Myocyte (in vitro differentiated cells): ENCODE measurements at regions not wholly inside any gene's neighbourhood (a gene's known extent, or its start where the extent isn't known, plus 50 kb on each side); places are given as distances from the start of the nearest gene placed in this dataset.

ENCODE experiments used
- DNase-seq: peaks from one replicate; pipeline ENCODE4 v3.0.0-alpha.2; 2012; ENCODE audit warnings: low read depth

DNA sequence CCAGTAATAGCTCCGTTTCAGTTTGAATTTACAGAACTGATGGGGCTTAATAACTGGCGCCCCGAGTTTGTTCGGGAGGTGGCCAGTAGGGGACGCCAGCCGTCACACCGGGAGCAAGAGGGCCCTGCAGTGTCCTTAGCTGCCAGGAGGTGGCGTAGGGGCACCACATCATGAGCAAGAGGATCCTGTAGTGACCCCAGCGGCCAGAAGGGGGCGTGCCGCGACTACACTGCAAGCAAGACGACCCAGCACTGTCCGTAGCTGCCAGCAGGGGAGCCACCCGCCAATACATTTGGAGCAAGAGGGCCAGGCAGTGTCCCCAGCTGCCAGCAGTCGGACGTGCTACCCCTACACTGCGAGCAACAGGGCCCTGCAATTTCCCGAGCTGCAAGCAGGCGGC is 663.7 kb upstream of the B3GAT1 start:
- DNase-seq: peak; percentile 5

DNA sequence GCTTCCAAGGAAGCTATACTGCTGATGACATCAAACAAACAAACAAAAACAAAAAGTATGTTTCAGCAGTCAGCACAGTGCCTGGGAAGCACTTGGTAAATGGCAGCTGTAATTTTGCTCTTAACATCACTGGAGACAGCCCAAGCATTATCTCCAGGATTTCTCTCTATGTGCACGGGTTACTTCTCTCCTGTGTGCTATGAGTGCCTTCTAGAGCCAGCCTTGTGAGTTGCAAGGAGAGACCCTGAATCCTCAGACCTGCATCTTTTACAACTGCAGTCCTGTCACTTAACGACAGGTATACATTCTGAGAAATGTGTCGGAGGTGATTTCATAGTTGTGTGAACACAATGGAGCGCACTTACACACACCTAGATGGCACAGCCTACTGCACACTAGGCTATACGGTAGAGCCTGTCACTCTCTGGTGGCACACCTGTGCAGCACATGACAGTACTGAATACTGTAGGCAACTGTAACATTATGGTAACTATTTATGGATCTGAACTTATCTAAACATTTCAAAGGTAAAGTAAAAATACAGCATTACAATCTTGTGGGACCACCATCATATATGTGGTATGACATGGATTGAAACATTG is 662.5 kb upstream of the B3GAT1 start:
- no peak for DNase-seq

GRCh38 chr11:135073870-135074269 is 661.8 kb upstream of the B3GAT1 start:
- DNase-seq: no peak

DNA sequence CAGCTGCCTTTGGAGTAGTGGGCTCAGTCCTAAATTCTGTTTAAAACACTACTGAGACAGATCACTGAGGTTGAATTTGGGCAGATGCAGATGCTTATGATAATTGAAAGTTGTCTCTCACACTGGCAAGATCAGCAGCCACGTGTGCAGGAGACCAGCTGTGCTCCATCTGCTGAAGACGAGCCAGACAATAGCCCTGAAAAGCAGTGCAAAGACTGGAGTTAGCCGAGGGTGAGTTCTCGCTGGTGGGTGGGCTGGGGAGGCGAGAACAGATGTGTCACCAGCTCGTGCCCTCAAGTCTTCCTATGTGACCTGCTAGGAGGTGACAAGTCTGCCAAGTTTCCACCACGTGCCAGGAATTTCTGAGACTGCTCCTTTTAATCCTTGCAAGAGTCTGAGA is 661.3 kb upstream of the B3GAT1 start:
- DNase-seq: no peak

DNA sequence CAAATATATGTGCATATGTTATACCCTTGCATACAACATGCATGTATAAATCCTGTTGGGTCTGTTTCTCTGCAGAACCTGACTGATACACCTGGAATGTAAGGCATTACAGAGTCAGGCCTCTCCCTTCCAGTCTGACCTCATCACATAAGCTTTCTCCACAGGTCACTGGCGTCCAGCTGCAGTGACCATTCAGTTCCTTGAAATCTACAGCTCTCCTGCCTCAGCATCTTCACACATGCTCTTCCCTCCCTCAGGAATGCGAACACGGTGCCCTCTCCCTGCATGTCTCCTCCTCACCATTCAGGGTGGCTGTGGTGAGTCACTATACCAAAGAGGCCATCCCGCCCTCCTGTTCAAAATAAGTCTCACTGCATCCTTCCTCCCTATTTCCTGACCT is 657.8 kb upstream of the B3GAT1 start:
- no peak for DNase-seq

DNA sequence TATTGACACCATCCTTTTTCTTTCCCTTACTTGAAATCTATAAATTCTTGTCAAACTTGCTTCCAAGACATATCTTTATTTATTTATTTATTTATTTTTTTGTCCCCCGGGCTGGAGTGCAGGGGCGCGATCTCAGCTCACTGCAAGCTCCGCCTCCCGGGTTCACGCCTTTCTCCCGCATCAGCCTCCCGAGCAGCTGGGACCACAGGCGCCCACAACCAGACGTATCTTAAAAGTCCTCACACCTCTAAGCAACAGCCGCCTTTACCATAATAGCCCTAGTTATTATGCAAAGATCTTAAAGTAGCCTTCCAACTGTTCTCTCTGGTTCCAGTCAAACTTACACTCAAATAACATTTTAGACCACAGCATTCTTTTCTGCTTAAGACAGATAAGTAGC is 657.0 kb upstream of the B3GAT1 start:
- DNase-seq: no peak

DNA sequence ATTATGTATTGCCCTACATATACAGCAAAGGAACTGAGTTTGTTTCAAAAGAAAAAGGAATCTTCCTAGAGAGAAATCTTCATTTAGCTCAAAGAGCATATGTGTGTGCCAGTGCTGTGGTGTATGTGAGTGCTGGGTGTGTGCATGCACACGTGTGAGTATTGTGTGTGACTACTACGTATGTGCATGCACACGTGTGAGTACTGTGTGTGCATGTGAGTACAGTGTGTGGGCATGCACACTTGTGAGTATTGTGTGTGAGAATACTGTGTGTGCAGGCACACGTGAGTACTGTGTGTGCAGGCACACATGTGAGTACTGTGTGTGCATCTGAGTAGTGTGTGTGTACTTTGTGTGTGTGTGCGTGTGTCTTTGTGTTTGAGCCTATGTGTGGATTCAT is 651.0 kb upstream of the B3GAT1 start:
- DNase-seq: no peak

DNA sequence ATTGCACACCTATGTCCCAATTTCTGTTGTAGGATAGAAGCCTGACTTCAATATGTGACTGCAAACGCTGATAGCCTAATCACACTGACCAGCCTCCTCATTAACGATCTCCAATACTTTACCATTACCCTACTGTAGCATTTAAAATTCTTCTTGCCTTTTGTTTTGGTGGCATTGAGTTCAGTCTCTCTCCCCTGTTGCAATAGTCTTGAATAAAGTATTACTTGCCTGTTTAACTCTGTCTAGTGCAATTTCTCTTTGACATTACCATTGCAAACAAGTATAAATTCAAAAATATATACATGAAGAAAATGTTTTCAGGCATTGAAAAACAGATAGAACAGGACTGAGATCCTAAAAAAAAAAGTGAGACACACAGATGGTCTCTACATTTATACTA is 649.1 kb upstream of the B3GAT1 start:
- no peak for DNase-seq

- no peak for DNase-seq
These were observed 634.9 kb upstream of the B3GAT1 start for GRCh38 chr11:135046986-135047385.

GRCh38 chr11:135046556-135046955 is 634.5 kb upstream of the B3GAT1 start:
- no peak for DNase-seq

GRCh38 chr11:135043434-135043833 is 631.4 kb upstream of the B3GAT1 start:
- DNase-seq: no peak

DNA sequence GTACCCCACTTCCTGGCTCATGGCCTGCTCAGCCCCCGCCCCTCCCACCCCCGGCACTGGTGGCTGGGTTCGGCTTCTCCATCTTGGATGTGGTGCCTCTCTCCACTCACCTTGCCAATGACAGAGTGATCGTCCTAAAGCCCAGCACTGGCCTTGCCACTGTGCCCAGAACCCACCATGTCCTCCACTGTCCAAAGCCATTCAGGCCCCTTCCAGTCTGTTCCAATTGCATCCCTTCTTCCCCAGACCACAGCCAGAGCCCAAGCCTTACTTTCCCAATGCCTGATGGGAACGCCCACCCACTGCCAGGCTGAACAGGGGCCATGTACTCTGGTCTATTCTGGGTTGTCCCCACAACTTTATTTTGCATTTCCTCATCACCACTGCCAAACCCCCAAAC is 625.8 kb upstream of the B3GAT1 start:
- no peak for DNase-seq

DNA sequence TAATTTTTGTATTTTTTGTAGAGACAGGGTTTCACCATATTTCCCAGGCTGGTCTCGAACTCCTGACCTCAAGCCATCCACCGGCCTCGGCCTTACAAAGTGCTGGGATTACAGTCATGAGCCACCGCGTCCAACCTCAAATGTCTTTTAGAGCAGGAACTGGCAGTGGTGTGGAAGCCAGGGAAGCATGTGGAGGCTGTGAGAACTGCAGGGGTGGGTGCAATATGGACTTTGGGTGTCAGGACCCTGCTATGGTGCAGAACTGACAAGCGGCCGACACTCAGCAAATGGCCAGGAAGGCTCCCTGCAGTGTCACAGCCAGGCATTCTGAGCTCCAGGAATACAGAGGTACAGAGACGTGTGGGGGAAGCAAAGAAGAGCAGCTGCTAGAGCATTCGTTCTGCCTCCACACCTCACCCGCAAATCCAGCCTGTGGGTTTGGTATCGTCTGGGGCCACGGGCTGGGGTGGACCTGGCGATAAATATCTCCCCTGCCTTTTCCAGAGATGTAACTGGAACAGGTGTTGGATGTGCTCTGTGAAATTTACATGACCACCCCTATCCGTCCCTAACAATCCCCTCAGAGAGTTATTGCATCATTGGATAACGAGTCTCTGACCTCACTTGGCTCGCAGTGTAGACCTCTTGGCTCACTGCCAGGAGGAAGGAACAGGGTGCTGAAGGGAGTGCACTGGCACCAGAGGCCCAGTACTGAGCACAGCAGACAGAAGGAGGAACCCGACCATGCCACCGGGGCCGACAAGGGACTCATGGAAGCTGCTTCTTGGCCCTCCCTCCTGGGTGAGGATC is 624.7 kb upstream of the B3GAT1 start:
- DNase-seq: no peak

DNA sequence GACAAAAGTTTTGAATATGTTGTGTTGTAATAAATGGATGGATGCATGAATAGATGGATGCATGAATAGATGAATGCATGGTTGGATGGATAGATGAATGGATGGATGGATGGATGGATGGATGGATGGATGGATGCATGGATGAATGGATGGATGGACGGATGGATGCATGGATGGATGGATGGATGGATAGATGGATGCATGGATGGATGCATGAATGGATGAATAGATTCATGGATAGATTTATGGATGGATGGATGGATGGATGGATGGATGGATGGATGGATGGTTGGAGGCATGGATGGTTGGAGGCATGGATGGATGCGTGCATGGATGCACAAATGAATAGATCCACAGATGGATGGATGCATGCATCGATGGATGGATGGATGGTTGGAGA is 623.2 kb upstream of the B3GAT1 start:
- no peak for DNase-seq

- peak; percentile 2 for DNase-seq
These were observed 621.5 kb upstream of the B3GAT1 start for GRCh38 chr11:135033540-135033939.

DNA sequence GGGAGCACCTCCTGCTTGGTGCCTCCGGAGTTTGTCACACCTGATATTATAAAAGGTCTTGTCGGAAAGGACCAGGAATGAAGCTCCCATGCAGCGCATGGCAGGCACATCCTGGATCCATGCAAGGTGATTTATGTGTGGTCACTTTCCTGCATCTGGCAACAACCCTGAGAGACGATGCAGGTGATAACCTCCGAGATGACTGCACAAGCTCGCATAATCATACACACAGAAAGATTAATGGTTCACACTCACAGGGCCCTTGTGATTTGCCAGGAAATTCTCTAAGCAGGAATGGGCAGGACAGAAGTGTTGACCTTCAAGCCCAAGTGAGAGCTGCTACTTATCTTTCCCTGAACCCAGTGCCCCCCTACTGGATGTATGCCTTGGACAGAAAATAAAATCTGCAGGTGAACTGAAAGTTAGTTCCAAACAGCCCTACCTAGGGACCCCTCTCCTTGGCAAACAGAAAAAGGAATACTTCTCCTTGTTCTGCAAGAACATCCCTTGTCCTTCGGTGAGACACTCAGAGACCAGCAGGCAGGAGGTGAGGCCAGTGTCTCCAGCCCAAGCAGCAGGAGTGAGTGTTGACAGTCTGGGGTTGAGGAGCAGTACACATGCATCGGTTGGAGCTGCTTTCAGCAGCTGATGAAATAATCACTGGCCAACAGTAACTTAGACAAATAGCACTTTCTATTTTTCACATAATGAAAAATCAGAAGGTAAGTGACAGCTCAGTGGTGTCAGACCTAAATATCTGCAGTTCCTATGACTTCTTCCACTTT is 619.4 kb upstream of the B3GAT1 start:
- DNase-seq: no peak

GRCh38 chr11:135027461-135027860 is 615.4 kb upstream of the B3GAT1 start:
- DNase-seq: peak; percentile 33

GRCh38 chr11:135023499-135023898 is 611.5 kb upstream of the B3GAT1 start:
- no peak for DNase-seq

- no peak for DNase-seq
These were observed 610.4 kb upstream of the B3GAT1 start for GRCh38 chr11:135022454-135022853.

DNA sequence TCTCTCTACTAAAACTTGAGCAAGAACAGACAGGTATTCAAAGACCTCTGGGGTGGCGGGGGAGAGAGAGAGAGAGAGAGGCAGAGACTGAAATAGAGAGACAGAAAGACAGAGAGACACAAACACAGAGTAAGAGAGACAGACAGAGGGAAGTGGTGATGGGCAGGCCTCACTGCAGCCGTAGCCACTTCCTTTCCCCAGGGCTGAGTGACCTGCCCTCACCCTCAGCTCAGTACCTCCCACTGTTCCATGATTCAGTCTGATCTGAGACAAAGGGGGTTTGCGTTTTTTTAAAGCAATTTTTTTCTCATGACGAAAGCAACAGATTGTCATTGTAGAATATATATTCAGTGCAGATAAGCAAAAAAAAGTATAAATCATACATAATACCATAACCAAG is 607.9 kb upstream of the B3GAT1 start:
- no peak for DNase-seq

GRCh38 chr11:135019343-135019871 is 607.4 kb upstream of the B3GAT1 start:
- no peak for DNase-seq

GRCh38 chr11:135017296-135017695 is 605.3 kb upstream of the B3GAT1 start:
- no peak for DNase-seq
